ENCODE measurements at regions not wholly inside any gene's neighbourhood (a gene's known extent, or its start where the extent isn't known, plus 50 kb on each side); places are given as distances from the start of the nearest gene placed in this dataset.

DNA sequence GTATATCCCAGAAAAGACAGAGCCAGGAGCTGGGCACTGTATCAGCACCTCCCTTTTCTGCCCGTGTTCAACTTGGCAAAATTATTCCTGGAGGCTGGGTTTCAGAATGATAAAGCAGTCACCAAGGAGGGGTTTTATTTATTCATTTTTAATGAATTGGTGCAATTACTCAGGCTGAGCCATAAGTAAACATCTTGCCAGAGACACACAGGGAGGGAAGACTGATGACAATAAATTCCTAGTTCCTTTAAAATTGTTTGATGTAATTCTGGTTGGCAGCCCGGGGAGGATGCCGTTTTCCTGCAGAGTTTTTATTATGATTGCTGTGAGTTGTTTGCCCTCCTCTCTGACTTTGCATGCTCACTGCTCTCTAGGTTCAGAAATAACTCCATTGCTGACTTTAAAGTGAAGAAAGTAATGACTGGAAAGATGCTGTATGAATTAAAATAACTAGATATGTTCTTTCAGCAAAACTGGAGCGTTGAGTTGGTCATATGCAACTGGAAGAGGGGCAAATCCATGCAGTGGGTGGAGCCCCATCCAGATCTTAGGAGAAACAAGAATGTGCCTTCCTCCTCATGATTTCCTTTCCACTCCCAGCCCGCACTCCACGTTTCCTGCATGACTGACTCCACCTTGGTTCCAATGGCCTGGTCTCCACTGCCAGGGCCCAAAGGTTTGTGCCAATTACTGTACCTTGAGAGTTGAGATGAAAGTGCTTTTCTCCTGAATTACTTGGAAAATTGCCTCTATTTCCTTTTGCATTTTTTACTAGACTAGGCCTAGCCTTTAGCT lies 182.1 kb downstream of the RFC3 start:
- H3K4me3 ChIP-seq (ENCODE audit: low read depth, low read length): no peak overlapping the region
- peak; percentile 47; the same call in 1 of the 2 replicates for TF ChIP-seq GLIS1 (tag by site-specific recombination; IDR thresholded peaks at IDR 0.05)
- TF ChIP-seq WT1 (tag by site-specific recombination; IDR thresholded peaks at IDR 0.05): peak; percentile 93
- TF ChIP-seq, protein P1, sequence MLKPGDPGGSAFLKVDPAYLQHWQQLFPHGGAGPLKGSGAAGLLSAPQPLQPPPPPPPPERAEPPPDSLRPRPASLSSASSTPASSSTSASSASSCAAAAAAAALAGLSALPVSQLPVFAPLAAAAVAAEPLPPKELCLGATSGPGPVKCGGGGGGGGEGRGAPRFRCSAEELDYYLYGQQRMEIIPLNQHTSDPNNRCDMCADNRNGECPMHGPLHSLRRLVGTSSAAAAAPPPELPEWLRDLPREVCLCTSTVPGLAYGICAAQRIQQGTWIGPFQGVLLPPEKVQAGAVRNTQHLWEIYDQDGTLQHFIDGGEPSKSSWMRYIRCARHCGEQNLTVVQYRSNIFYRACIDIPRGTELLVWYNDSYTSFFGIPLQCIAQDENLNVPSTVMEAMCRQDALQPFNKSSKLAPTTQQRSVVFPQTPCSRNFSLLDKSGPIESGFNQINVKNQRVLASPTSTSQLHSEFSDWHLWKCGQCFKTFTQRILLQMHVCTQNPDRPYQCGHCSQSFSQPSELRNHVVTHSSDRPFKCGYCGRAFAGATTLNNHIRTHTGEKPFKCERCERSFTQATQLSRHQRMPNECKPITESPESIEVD (tag by site-specific recombination; IDR thresholded peaks at IDR 0.05): peak; percentile 44; the same call in 1 of the 2 replicates
- TF ChIP-seq FEZF1 (tag by site-specific recombination; IDR thresholded peaks at IDR 0.05): peak; percentile 33
- no peak for TF ChIP-seq ZNF571 (tag by site-specific recombination; IDR thresholded peaks at IDR 0.05)
- TF ChIP-seq ZIC2 (tag by site-specific recombination; IDR thresholded peaks at IDR 0.05): peak; percentile 97
- TF ChIP-seq ZNF529 (tag by site-specific recombination; IDR thresholded peaks at IDR 0.05; ENCODE audit: insufficient replicate concordance): no peak
- no peak for TF ChIP-seq ZNF146 (tag by site-specific recombination; IDR thresholded peaks at IDR 0.05)
- TF ChIP-seq, protein P2, sequence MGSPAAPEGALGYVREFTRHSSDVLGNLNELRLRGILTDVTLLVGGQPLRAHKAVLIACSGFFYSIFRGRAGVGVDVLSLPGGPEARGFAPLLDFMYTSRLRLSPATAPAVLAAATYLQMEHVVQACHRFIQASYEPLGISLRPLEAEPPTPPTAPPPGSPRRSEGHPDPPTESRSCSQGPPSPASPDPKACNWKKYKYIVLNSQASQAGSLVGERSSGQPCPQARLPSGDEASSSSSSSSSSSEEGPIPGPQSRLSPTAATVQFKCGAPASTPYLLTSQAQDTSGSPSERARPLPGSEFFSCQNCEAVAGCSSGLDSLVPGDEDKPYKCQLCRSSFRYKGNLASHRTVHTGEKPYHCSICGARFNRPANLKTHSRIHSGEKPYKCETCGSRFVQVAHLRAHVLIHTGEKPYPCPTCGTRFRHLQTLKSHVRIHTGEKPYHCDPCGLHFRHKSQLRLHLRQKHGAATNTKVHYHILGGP (tag by site-specific recombination; IDR thresholded peaks at IDR 0.05): 0 out of 2 replicates have a peak, but pooled peaks have one; percentile 39
- no peak overlapping the region for H3K27ac ChIP-seq (ENCODE audit: extremely low read depth, low read depth, low read length)
- ChIA-PET CTCF (no interaction called here), POLR2A (no interaction called here)
- H3K4me1 ChIP-seq (ENCODE audit: control insufficient read depth, insufficient read depth, low read length): no peaks in the 10 kb centered on the region
- no peaks in the 10 kb centered on the region for H3K9me3 ChIP-seq (ENCODE audit: control insufficient read depth, insufficient read depth, low read depth, low read length)
- H3K36me3 ChIP-seq (ENCODE audit: control insufficient read depth in 2 of 2, insufficient read depth in 1 of 2, low read length in 2 of 2): no peaks in the 10 kb centered on the region

DNA sequence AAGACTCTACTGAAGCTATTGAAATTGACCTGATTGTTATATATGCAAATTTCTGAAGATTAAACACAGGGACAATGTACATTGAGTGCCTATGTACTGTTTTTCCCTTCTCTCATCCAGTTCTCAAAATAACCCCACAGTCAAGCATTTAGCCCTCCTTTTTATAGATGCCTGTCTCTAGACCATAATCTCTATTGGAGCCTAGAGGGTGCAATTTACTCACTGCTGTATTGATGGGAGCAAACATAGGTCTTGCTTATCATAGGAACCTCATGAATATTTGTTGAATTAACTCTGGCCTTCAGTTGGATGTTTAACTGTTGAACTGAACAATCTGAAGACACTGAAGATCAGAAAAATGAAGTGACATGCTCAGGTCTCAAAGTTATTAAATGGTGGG lies 183.0 kb downstream of the RFC3 start:
- H3K9me3 ChIP-seq (ENCODE audit: control insufficient read depth, insufficient read depth, low read depth, low read length): no peaks in the 10 kb centered on the region
- CTCF ChIA-PET: no interaction called here
- no peak overlapping the region for H3K4me3 ChIP-seq (ENCODE audit: low read depth, low read length)
- POLR2A ChIA-PET: no interaction called here
- no peaks in the 10 kb centered on the region for H3K36me3 ChIP-seq (ENCODE audit: control insufficient read depth in 2 of 2, insufficient read depth in 1 of 2, low read length in 2 of 2)
- no peak overlapping the region for H3K27ac ChIP-seq (ENCODE audit: extremely low read depth, low read depth, low read length)
- H3K4me1 ChIP-seq (ENCODE audit: control insufficient read depth, insufficient read depth, low read length): no peaks in the 10 kb centered on the region
- TF ChIP-seq EGR2 (tag by site-specific recombination; IDR thresholded peaks at IDR 0.05; ENCODE audit: low read depth): no peak
- no peak for TF ChIP-seq ZNF48 (tag by site-specific recombination; IDR thresholded peaks at IDR 0.05)
- TF ChIP-seq ZNF792 (tag by site-specific recombination; IDR thresholded peaks at IDR 0.05): no peak
- no peak for TF ChIP-seq KLF10 (tag by site-specific recombination; IDR thresholded peaks at IDR 0.05)
- TF ChIP-seq, protein P2 (tag by site-specific recombination; IDR thresholded peaks at IDR 0.05): no peak
- TF ChIP-seq, protein P3, sequence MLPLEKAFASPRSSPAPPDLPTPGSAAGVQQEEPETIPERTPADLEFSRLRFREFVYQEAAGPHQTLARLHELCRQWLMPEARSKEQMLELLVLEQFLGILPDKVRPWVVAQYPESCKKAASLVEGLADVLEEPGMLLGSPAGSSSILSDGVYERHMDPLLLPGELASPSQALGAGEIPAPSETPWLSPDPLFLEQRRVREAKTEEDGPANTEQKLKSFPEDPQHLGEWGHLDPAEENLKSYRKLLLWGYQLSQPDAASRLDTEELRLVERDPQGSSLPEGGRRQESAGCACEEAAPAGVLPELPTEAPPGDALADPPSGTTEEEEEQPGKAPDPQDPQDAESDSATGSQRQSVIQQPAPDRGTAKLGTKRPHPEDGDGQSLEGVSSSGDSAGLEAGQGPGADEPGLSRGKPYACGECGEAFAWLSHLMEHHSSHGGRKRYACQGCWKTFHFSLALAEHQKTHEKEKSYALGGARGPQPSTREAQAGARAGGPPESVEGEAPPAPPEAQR (tag by site-specific recombination; IDR thresholded peaks at IDR 0.05): no peak
- no peak for TF ChIP-seq ZNF571 (tag by site-specific recombination; IDR thresholded peaks at IDR 0.05)
- no peak for TF ChIP-seq ZFP37 (tag by site-specific recombination; IDR thresholded peaks at IDR 0.05)
- no peak for TF ChIP-seq BCL11B (tag by site-specific recombination; IDR thresholded peaks at IDR 0.05; ENCODE audit: low read depth)
- TF ChIP-seq ZNF121 (tag by site-specific recombination; IDR thresholded peaks at IDR 0.05): no peak
- TF ChIP-seq, protein P4, sequence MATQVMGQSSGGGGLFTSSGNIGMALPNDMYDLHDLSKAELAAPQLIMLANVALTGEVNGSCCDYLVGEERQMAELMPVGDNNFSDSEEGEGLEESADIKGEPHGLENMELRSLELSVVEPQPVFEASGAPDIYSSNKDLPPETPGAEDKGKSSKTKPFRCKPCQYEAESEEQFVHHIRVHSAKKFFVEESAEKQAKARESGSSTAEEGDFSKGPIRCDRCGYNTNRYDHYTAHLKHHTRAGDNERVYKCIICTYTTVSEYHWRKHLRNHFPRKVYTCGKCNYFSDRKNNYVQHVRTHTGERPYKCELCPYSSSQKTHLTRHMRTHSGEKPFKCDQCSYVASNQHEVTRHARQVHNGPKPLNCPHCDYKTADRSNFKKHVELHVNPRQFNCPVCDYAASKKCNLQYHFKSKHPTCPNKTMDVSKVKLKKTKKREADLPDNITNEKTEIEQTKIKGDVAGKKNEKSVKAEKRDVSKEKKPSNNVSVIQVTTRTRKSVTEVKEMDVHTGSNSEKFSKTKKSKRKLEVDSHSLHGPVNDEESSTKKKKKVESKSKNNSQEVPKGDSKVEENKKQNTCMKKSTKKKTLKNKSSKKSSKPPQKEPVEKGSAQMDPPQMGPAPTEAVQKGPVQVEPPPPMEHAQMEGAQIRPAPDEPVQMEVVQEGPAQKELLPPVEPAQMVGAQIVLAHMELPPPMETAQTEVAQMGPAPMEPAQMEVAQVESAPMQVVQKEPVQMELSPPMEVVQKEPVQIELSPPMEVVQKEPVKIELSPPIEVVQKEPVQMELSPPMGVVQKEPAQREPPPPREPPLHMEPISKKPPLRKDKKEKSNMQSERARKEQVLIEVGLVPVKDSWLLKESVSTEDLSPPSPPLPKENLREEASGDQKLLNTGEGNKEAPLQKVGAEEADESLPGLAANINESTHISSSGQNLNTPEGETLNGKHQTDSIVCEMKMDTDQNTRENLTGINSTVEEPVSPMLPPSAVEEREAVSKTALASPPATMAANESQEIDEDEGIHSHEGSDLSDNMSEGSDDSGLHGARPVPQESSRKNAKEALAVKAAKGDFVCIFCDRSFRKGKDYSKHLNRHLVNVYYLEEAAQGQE (tag by site-specific recombination; IDR thresholded peaks at IDR 0.05): no peak
- TF ChIP-seq ZEB2 (tag by site-specific recombination; IDR thresholded peaks at IDR 0.05): no peak
- TF ChIP-seq ZNF529 (tag by site-specific recombination; IDR thresholded peaks at IDR 0.05; ENCODE audit: insufficient replicate concordance): no peak
- no peak for TF ChIP-seq ZNF830 (tag by site-specific recombination; IDR thresholded peaks at IDR 0.05; ENCODE audit: low read depth)
- TF ChIP-seq ZNF555 (tag by site-specific recombination; conservative IDR thresholded peaks at IDR 0.05): no peak
- TF ChIP-seq, protein P5, sequence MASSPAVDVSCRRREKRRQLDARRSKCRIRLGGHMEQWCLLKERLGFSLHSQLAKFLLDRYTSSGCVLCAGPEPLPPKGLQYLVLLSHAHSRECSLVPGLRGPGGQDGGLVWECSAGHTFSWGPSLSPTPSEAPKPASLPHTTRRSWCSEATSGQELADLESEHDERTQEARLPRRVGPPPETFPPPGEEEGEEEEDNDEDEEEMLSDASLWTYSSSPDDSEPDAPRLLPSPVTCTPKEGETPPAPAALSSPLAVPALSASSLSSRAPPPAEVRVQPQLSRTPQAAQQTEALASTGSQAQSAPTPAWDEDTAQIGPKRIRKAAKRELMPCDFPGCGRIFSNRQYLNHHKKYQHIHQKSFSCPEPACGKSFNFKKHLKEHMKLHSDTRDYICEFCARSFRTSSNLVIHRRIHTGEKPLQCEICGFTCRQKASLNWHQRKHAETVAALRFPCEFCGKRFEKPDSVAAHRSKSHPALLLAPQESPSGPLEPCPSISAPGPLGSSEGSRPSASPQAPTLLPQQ (tag by site-specific recombination; IDR thresholded peaks at IDR 0.05): no peak
- TF ChIP-seq ZNF558 (tag by site-specific recombination; IDR thresholded peaks at IDR 0.05): no peak
